Loucy (cell line): ENCODE measurements at regions not wholly inside any gene's neighbourhood (a gene's known extent, or its start where the extent isn't known, plus 50 kb on each side); places are given as distances from the start of the nearest gene placed in this dataset.

Experiments used
- H2AFZ ChIP-seq: fragments of 200-600 bp; sonication (generic); 2 replicates; pipeline ENCODE4 v1.6.0; 2016; ENCODE audit warnings: antibody characterized with exemption, mild to moderate bottlenecking, low read length, moderate library complexity
- H3F3A ChIP-seq: fragments of 200-600 bp; 2 replicates; pipeline ENCODE4 v1.6.0; 2016; ENCODE audit warnings: antibody characterized with exemption, low read depth, mild to moderate bottlenecking
- H3K27me3 ChIP-seq: fragments of 200-600 bp; sonication (generic); 2 replicates; pipeline ENCODE4 v1.6.1; 2014; ENCODE audit warnings: low read length, mild to moderate bottlenecking; ENCODE audit not compliant: insufficient read depth, poor library complexity, severe bottlenecking
- H3K36me3 ChIP-seq: fragments of 200-600 bp; sonication (generic); 2 replicates; pipeline ENCODE4 v1.6.1; 2016; ENCODE audit warnings: low read length; ENCODE audit not compliant: insufficient read depth
- H3K4me1 ChIP-seq: fragments of 200-600 bp; sonication (generic); 2 replicates; pipeline ENCODE4 v1.5.1; 2014; ENCODE audit warnings: low read length, mild to moderate bottlenecking; ENCODE audit not compliant: insufficient read depth, poor library complexity, severe bottlenecking
- H3K4me2 ChIP-seq: fragments of 200-600 bp; sonication (generic); 2 replicates; pipeline ENCODE4 v1.6.0; 2014; ENCODE audit warnings: antibody characterized with exemption, low read length, low read depth, mild to moderate bottlenecking; ENCODE audit not compliant: poor library complexity, severe bottlenecking
- H3K4me3 ChIP-seq: fragments of 200-600 bp; sonication (generic); 2 replicates; pipeline ENCODE4 v1.5.1; 2014; ENCODE audit warnings: low read length, mild to moderate bottlenecking, mixed read lengths; ENCODE audit not compliant: poor library complexity, severe bottlenecking
- H3K79me2 ChIP-seq: fragments of 200-600 bp; sonication (generic); 2 replicates; pipeline ENCODE4 v1.6.1; 2014; ENCODE audit warnings: low read length; ENCODE audit not compliant: insufficient read depth
- H3K9ac ChIP-seq: fragments of 200-600 bp; sonication (generic); 2 replicates; pipeline ENCODE4 v1.6.0; 2014; ENCODE audit warnings: mild to moderate bottlenecking, low read depth, low read length, moderate library complexity; ENCODE audit not compliant: poor library complexity, severe bottlenecking
- H3K9me2 ChIP-seq: fragments of 200-600 bp; sonication (generic); replicated peaks from 2 replicates; pipeline ENCODE4 v1.6.1; 2016; ENCODE audit warnings: low read depth, low read length, mixed read lengths
- H3K9me3 ChIP-seq: fragments of 200-600 bp; sonication (generic); 2 replicates; pipeline ENCODE4 v1.6.1; 2014; ENCODE audit warnings: mild to moderate bottlenecking, antibody characterized with exemption, low read length, low read depth; ENCODE audit not compliant: insufficient read depth
- H4K20me1 ChIP-seq: fragments of 200-600 bp; sonication (generic); 2 replicates; pipeline ENCODE4 v1.6.0; 2014; ENCODE audit warnings: antibody characterized with exemption, low read length, mild to moderate bottlenecking; ENCODE audit not compliant: insufficient read depth, poor library complexity, severe bottlenecking
- CTCF ChIP-seq: fragments of 200-600 bp; sonication (generic); conservative IDR thresholded peaks from 2 replicates; pipeline ENCODE4 v1.5.1; 2014; ENCODE audit warnings: mild to moderate bottlenecking, antibody characterized with exemption, low read length
- EZH2phosphoT487 ChIP-seq: fragments of 200-600 bp; IDR thresholded peaks from 2 replicates; pipeline ENCODE4 v1.6.1; 2018; ENCODE audit warnings: antibody characterized with exemption, mild to moderate bottlenecking, moderate library complexity, borderline replicate concordance

- Histone ChIP-seq H3K27me3 (no peaks in the 10 kb centered on the region), H2AFZ (no peak overlapping the region), H3K9me2 (no peaks in the 10 kb centered on the region; the same call in 1 of the 2 replicates), H3K9me3 (no peaks in the 10 kb centered on the region), H3K36me3 (no peaks in the 10 kb centered on the region), H3K4me1 (no peaks in the 10 kb centered on the region), H4K20me1 (no peaks in the 10 kb centered on the region), H3K4me2 (no peak overlapping the region), H3K9ac (no peak overlapping the region), H3F3A (no peaks in the 10 kb centered on the region), H3K79me2 (no peaks in the 10 kb centered on the region), H3K4me3 (no peak overlapping the region)
- TF ChIP-seq CTCF = no peak
- TF ChIP-seq EZH2phosphoT487 = no peak
Measured at GRCh38 chr5:41610386-41610785, 100.0 kb upstream of the PLCXD3 start.

GRCh38 chr5:41600731-41601130 is 90.3 kb upstream of the PLCXD3 start:
- Histone ChIP-seq H3K27me3 (no peaks in the 10 kb centered on the region), H3K36me3 (no peaks in the 10 kb centered on the region), H2AFZ (no peak overlapping the region), H3F3A (no peaks in the 10 kb centered on the region), H3K4me1 (no peaks in the 10 kb centered on the region), H3K9ac (no peak overlapping the region), H3K4me2 (no peak overlapping the region), H3K9me2 (no peaks in the 10 kb centered on the region; the same call in 1 of the 2 replicates), H3K79me2 (no peaks in the 10 kb centered on the region), H3K4me3 (no peak overlapping the region), H3K9me3 (no peaks in the 10 kb centered on the region), H4K20me1 (no peaks in the 10 kb centered on the region)
- TF ChIP-seq EZH2phosphoT487 (no peak), CTCF (no peak)

- H3K9me3 ChIP-seq = no peaks in the 10 kb centered on the region
- H3K79me2 ChIP-seq = no peaks in the 10 kb centered on the region
- no peak for TF ChIP-seq EZH2phosphoT487
- TF ChIP-seq CTCF = no peak
- no peaks in the 10 kb centered on the region for H3K4me1 ChIP-seq
- no peaks in the 10 kb centered on the region for H4K20me1 ChIP-seq
- H3K9ac ChIP-seq = no peak overlapping the region
- H3K27me3 ChIP-seq = no peaks in the 10 kb centered on the region
- no peak overlapping the region for H2AFZ ChIP-seq
- H3F3A ChIP-seq = no peaks in the 10 kb centered on the region
- no peaks in the 10 kb centered on the region; the same call in 1 of the 2 replicates for H3K9me2 ChIP-seq
- no peak overlapping the region for H3K4me2 ChIP-seq
- no peak overlapping the region for H3K4me3 ChIP-seq
- H3K36me3 ChIP-seq = no peaks in the 10 kb centered on the region
Measured at GRCh38 chr5:41598011-41598410, 87.6 kb upstream of the PLCXD3 start.
